ENCODE measurements at regions not wholly inside any gene's neighbourhood (a gene's known extent, or its start where the extent isn't known, plus 50 kb on each side); places are given as distances from the start of the nearest gene placed in this dataset.

GRCh38 chr13:59312776-59313175, 851.0 kb downstream of the DIAPH3 start:
- no peak overlapping the region for H2AFZ ChIP-seq (ENCODE audit: low read length)
- H3K27ac ChIP-seq (ENCODE audit: extremely low read length, insufficient read depth, low read length), result no peak overlapping the region
- no peaks in the 10 kb centered on the region for H3K36me3 ChIP-seq (replicated peaks in 1 of 2; ENCODE audit: control insufficient read depth in 1 of 2, insufficient read depth in 2 of 2, low read length in 2 of 2)
- FAIRE-seq, result no peak
- H3K9ac ChIP-seq (ENCODE audit: insufficient read depth, low read depth, low read length), result no peak overlapping the region
- ATAC-seq, result no peak
- no peak overlapping the region for H3K4me2 ChIP-seq (ENCODE audit: low read depth, low read length)
- H3K4me3 ChIP-seq (replicated peaks in 1 of 3; ENCODE audit: insufficient read depth in 1 of 3, low read depth in 2 of 3, low read length in 3 of 3), result no peak overlapping the region
- H3K79me2 ChIP-seq (ENCODE audit: insufficient read depth, low read length), result no peaks in the 10 kb centered on the region
- intact Hi-C loops (cut with micrococcal nuclease; ENCODE audit: unreplicated experiment) (no loop called here), in situ Hi-C loops (cut with HindIII; ENCODE audit: extremely low pct_ligation_motif_present, low pct_unique_long_range_greater_than_20kb) (loop anchor here (10.0 kb wide), 1 partner anchor 1688 kb away; no protein-coding TSS in a partner anchor)
- BruUV-seq (replicated peaks), result no TSS peak
- TF ChIP-seq, protein P1, sequence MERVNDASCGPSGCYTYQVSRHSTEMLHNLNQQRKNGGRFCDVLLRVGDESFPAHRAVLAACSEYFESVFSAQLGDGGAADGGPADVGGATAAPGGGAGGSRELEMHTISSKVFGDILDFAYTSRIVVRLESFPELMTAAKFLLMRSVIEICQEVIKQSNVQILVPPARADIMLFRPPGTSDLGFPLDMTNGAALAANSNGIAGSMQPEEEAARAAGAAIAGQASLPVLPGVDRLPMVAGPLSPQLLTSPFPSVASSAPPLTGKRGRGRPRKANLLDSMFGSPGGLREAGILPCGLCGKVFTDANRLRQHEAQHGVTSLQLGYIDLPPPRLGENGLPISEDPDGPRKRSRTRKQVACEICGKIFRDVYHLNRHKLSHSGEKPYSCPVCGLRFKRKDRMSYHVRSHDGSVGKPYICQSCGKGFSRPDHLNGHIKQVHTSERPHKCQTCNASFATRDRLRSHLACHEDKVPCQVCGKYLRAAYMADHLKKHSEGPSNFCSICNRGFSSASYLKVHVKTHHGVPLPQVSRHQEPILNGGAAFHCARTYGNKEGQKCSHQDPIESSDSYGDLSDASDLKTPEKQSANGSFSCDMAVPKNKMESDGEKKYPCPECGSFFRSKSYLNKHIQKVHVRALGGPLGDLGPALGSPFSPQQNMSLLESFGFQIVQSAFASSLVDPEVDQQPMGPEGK (CRISPR knock-in tag; IDR thresholded peaks at IDR 0.05), result no peak
- TF ChIP-seq, protein P2, sequence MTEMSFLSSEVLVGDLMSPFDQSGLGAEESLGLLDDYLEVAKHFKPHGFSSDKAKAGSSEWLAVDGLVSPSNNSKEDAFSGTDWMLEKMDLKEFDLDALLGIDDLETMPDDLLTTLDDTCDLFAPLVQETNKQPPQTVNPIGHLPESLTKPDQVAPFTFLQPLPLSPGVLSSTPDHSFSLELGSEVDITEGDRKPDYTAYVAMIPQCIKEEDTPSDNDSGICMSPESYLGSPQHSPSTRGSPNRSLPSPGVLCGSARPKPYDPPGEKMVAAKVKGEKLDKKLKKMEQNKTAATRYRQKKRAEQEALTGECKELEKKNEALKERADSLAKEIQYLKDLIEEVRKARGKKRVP (CRISPR knock-in tag; IDR thresholded peaks at IDR 0.05), result no peak
- TF ChIP-seq MATR3 (CRISPR knock-in tag; IDR thresholded peaks at IDR 0.05) (no peak), KLF11 (CRISPR knock-in tag; IDR thresholded peaks at IDR 0.05) (no peak), NKX3-1 (CRISPR knock-in tag; IDR thresholded peaks at IDR 0.05) (no peak), ZNF317 (CRISPR knock-in tag; IDR thresholded peaks at IDR 0.05) (no peak), ZNF724P (CRISPR knock-in tag; IDR thresholded peaks at IDR 0.05; ENCODE audit: borderline replicate concordance) (no peak), ZSCAN25 (CRISPR knock-in tag; IDR thresholded peaks at IDR 0.05) (no peak), NFE2 (CRISPR knock-in tag; IDR thresholded peaks at IDR 0.05) (no peak), ZUFSP (CRISPR knock-in tag; IDR thresholded peaks at IDR 0.05; ENCODE audit: borderline replicate concordance) (no peak), ZNF782 (CRISPR knock-in tag; IDR thresholded peaks at IDR 0.05; ENCODE audit: borderline replicate concordance) (no peak), ZNF121 (CRISPR knock-in tag; IDR thresholded peaks at IDR 0.05) (no peak)
- WGBS (ENCODE audit: low lambda C conversion rate), result 20% methylated on average over 3 of the region's 3 CpGs
- ChIA-PET POLR2A (no interaction called here), CTCF (ENCODE audit: low intra/inter-chr PET ratio, low total read pairs) (no interaction called here)
- DNase-seq (ENCODE audit: low spot score), result no peak
- no peaks in the 10 kb centered on the region for H4K20me1 ChIP-seq (ENCODE audit: insufficient read depth, low read length)
- no peaks in the 10 kb centered on the region for H3K4me1 ChIP-seq (ENCODE audit: insufficient read depth, low read length)
- H3K27me3 ChIP-seq (ENCODE audit: control insufficient read depth in 1 of 2, insufficient read depth in 2 of 2, low read length in 2 of 2), result no peaks in the 10 kb centered on the region
- no peaks in the 10 kb centered on the region for H3K9me3 ChIP-seq (ENCODE audit: low read length)

All from HepG2 (cell line).